GM12878 (cell line): ENCODE measurements at regions not wholly inside any gene's neighbourhood (a gene's known extent, or its start where the extent isn't known, plus 50 kb on each side); places are given as distances from the start of the nearest gene placed in this dataset.

Experiments used
- ATAC-seq: fragments of 200-7000 bp; cut with Tn5 transposase; 3 replicates; pipeline ENCODE4 v1.9.1; 2020; ENCODE audit warnings: mild to moderate bottlenecking, moderate library complexity
- BruUV-seq: library from RNA; stranded (reverse); fragments of 400-500 nt; replicated peaks from 2 replicates; lab custom pipeline; 2021; lab: Mats Ljungman, UMichigan
- CTCF ChIA-PET: fragments of 300-600 bp; sonication (Branson Sonifier 250); formaldehyde crosslinking; extraction: SDS; loops from one replicate; lab custom pipeline; 2021; ENCODE audit warnings: inconsistent platforms; lab: Yijun Ruan, JAX
- POLR2A ChIA-PET: fragments of 350-600 bp; formaldehyde crosslinking; extraction: SDS; loops from one replicate; lab custom pipeline; 2021; ENCODE audit warnings: inconsistent platforms; lab: Charles Lee
- RAD21 ChIA-PET: fragments of 300-600 bp; sonication (Branson Sonifier 250); formaldehyde crosslinking; loops from one replicate; lab custom pipeline; 2023; ENCODE audit warnings: antibody characterized with exemption; ENCODE audit not compliant: unreplicated experiment; lab: Charles Lee
- SMC1A ChIA-PET: fragments of 300-600 bp; sonication (Branson Sonifier 250); formaldehyde crosslinking; loops from one replicate; lab custom pipeline; 2023; ENCODE audit not compliant: unreplicated experiment, uncharacterized antibody; lab: Charles Lee
- DNase-seq: peaks from one replicate; pipeline ENCODE4 v3.0.0-alpha.2; 2011; ENCODE audit warnings: low read depth, low spot score
- FAIRE-seq: peaks from 3 replicates; lab custom pipeline; 2011; peaks lifted over from hg19 to GRCh38; lab: Jason Lieb, UNC
- H2AFZ ChIP-seq: 2 replicates; pipeline ENCODE4 v1.6.0; 2011; ENCODE audit warnings: low read depth, low read length, control low read depth; ENCODE audit not compliant: control insufficient read depth
- H3K27ac ChIP-seq: 2 replicates; pipeline ENCODE4 v1.5.1; 2011; ENCODE audit warnings: control low read depth; ENCODE audit not compliant: control insufficient read depth, insufficient read depth
- H3K27me3 ChIP-seq, 2 experiments: replicated peaks in 1 of 2; 2 replicates each; pipeline versions ENCODE4 v1.6.0 to v1.6.1; 2011; ENCODE audit warnings: low read length in 1 of 2; ENCODE audit not compliant: control insufficient read depth in 2 of 2, insufficient read depth in 2 of 2
- H3K36me3 ChIP-seq, 2 experiments: 2 replicates each; pipeline ENCODE4 v1.5.1; 2011; ENCODE audit warnings: low read length in 1 of 2; ENCODE audit not compliant: control insufficient read depth in 2 of 2, insufficient read depth in 2 of 2
- H3K4me1 ChIP-seq: 2 replicates; pipeline ENCODE4 v1.6.1; 2011; ENCODE audit warnings: mild to moderate bottlenecking, low read length, moderate library complexity, mixed read lengths; ENCODE audit not compliant: control insufficient read depth, insufficient read depth
- H3K4me2 ChIP-seq: 2 replicates; pipeline ENCODE4 v1.6.0; 2011; ENCODE audit warnings: control low read depth; ENCODE audit not compliant: control insufficient read depth, insufficient read depth
- H3K4me3 ChIP-seq: fragments of 200-600 bp; sonication (generic); 2 replicates; pipeline ENCODE4 v1.5.1; 2016
- H3K79me2 ChIP-seq: 2 replicates; pipeline ENCODE4 v1.6.0; 2011; ENCODE audit warnings: low read length; ENCODE audit not compliant: control insufficient read depth, insufficient read depth
- H3K9ac ChIP-seq: 2 replicates; pipeline ENCODE4 v1.8.0; 2011; ENCODE audit warnings: low read length, control low read depth, mixed read lengths; ENCODE audit not compliant: control insufficient read depth, insufficient read depth
- H3K9me3 ChIP-seq: replicated peaks from 3 replicates; pipeline ENCODE4 v1.5.1; 2011; ENCODE audit warnings: mild to moderate bottlenecking, low read length; ENCODE audit not compliant: control insufficient read depth, insufficient read depth
- H4K20me1 ChIP-seq: 2 replicates; pipeline ENCODE4 v1.6.0; 2011; ENCODE audit not compliant: control insufficient read depth, insufficient read depth
- BCLAF1 ChIP-seq: fragments of 450-650 bp; IDR thresholded peaks from 2 replicates; pipeline ENCODE4 v1.6.1; 2017; ENCODE audit warnings: antibody characterized with exemption, mild to moderate bottlenecking, moderate library complexity
- BRCA1 ChIP-seq: IDR thresholded peaks from 2 replicates; pipeline ENCODE4 v1.6.1; 2011; ENCODE audit warnings: low read depth, low read length, improper control_type of control experiment
- MXI1 ChIP-seq: fragments of 150-350 bp; IDR thresholded peaks from 2 replicates; pipeline ENCODE4 v1.6.1; 2011; ENCODE audit warnings: low read depth, mild to moderate bottlenecking, inconsistent platforms, low read length, improper control_type of control experiment
- POU2F2 ChIP-seq: IDR thresholded peaks from 3 replicates; pipeline ENCODE4 v1.6.1; 2011; ENCODE audit warnings: low read depth, mild to moderate bottlenecking, low read length, borderline replicate concordance
- ZSCAN29 ChIP-seq: fragments of 450-650 bp; IDR thresholded peaks from 2 replicates; pipeline ENCODE4 v1.6.1; 2017; ENCODE audit warnings: mild to moderate bottlenecking, moderate library complexity
- WGBS: methylation state at CpG from one replicate; pipeline ENCODE4 v1.1.6; 2016; ENCODE audit warnings: low lambda C conversion rate; ENCODE audit not compliant: insufficient replicate concordance, insufficient coverage; ENCODE audit errors: missing lambda C conversion rate; 5-methylcytosine and 5-hydroxymethylcytosine counted together
- in situ Hi-C: fragments of 300-500 bp; cut with MboI; formaldehyde crosslinking; loops from 9 replicates; pipeline ENCODE4 v1.14.3; 2018; ENCODE audit warnings: mixed read lengths
- intact Hi-C: fragments of 100-400 bp; cut with micrococcal nuclease; formaldehyde crosslinking; loops from one replicate; pipeline ENCODE4 v1.14.2; 2022; ENCODE audit not compliant: unreplicated experiment

DNA sequence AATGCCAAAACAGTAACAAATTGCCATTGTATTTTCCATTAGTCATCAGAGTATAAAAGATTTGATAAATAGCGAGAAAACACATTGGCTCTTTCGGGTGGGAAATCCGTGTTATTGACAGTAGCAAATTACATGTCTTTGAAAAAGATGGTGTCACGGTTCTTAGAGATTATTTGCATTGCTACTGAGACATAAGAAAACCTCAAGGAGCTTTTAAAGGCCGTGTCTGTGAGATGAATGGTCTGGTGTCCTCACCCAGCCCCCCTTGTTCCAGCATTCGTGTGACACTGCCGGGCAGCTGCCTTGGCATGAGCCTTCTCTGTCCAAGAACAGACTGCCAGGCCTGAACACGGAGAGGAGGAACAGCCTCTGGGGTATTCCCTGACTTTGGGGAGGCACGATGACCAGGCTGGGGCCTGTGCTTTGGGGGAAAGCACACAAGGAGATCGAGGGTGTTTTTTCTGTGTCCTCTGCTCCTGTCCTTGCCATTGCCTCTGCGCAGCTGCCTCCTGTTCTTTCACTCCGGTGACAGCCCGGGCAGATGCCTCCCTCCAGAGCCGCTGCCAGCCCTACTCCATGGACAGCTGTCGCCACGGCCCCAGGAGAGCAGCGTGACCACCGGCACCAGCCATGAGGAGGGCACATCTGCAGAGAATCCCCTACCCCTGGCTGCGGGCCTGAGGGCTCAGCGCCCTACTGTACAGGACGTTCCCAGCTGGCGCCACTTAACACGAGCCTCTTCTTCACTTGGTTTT is 167.7 kb upstream of the CDYL start:
- no TSS peak for BruUV-seq
- FAIRE-seq = no peak
- WGBS = 40% methylated on average over 23 of the region's 23 CpGs
- Histone ChIP-seq H3K79me2 (no peaks in the 10 kb centered on the region), H3K36me3 (no peaks in the 10 kb centered on the region), H4K20me1 (no peaks in the 10 kb centered on the region), H2AFZ (no peak overlapping the region), H3K9me3 (no peaks in the 10 kb centered on the region), H3K4me3 (no peak overlapping the region), H3K9ac (no peak overlapping the region), H3K27me3 (no peaks in the 10 kb centered on the region; a peak in 1 of 4 replicates), H3K4me1 (no peaks in the 10 kb centered on the region; the same call in 1 of the 2 replicates), H3K27ac (no peak overlapping the region), H3K4me2 (no peak overlapping the region)
- TF ChIP-seq MXI1 (no peak), ZSCAN29 (no peak), BCLAF1 (no peak), BRCA1 (no peak), POU2F2 (no peak)
- intact Hi-C loops (no loop called here), in situ Hi-C loops (no loop called here)
- POLR2A ChIA-PET = no interaction called here
- no peak for DNase-seq
- SMC1A ChIA-PET = no interaction called here
- RAD21 ChIA-PET = no interaction called here
- ATAC-seq = no peak; the same call in 2 of the 3 replicates
- CTCF ChIA-PET = no interaction called here
